ENCODE measurements at regions not wholly inside any gene's neighbourhood (a gene's known extent, or its start where the extent isn't known, plus 50 kb on each side); places are given as distances from the start of the nearest gene placed in this dataset.

DNA sequence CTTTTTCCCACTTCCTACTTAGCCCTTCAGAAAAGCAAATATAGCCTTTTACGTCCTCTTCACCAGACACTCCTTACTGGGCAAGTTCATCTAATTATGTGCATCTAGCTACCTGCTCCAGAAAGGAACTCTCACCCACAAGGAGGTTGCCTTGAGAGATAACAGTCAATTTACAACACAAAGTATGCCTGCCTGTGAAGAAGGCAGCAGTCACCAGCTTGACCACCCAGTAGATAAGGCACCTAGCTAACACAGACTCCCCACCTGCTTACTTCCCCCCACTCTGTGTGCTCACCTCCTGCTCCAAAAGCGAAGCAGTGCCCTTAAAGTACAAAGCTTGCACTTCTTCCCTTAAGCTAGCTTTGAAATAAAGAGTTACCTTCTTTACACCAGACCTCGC, 111.7 kb upstream of the MRPS30 start:
- Mint-ChIP-seq H3K27ac (no peak overlapping the region), H3K9me3 (no peaks in the 10 kb centered on the region), H3K36me3 (ENCODE audit: low read depth) (no peaks in the 10 kb centered on the region), H3K27me3 (no peaks in the 10 kb centered on the region), H3K4me3 (no peak overlapping the region), H3K4me1 (no peaks in the 10 kb centered on the region)
- intact Hi-C loops (cut with micrococcal nuclease) = no loop called here
- CTCF ChIA-PET = no interaction called here
- TF ChIP-seq CTCF (IDR thresholded peaks at IDR 0.05) = no peak
- POLR2A ChIA-PET = no interaction called here
- no peak for DNase-seq
- ATAC-seq (ENCODE audit: low read depth) = no peak

GRCh38 chr5:44695259-44695658, 113.5 kb upstream of the MRPS30 start:
- DNase-seq (no peak), ATAC-seq (ENCODE audit: low read depth) (no peak)
- Mint-ChIP-seq H3K27me3 (no peaks in the 10 kb centered on the region), H3K4me3 (no peak overlapping the region), H3K9me3 (no peaks in the 10 kb centered on the region), H3K27ac (no peak overlapping the region), H3K36me3 (ENCODE audit: low read depth) (no peaks in the 10 kb centered on the region), H3K4me1 (no peaks in the 10 kb centered on the region)
- ChIA-PET CTCF (no interaction called here), POLR2A (no interaction called here)
- TF ChIP-seq CTCF (IDR thresholded peaks at IDR 0.05) = no peak
- intact Hi-C loops (cut with micrococcal nuclease) = no loop called here

DNA sequence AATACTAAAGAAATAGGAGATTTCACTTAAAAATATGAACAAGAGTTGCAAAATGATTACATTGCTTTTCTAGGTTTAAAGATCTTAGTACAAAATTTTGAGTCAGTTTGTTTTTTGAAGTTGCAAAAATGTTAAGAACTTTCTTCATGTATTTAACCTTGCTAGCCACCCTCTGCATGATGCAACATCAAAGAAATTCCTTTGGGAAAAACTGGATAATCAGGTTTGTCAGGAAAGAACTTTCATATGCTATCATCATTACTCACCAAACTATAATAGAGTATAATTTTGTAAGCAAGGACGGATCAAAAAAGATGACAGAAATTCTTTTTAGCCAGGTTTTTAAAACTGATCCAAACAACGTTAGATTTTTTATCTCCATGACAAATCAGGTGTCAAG, 116.9 kb upstream of the MRPS30 start:
- intact Hi-C loops (cut with micrococcal nuclease) = no loop called here
- no peaks in the 10 kb centered on the region for H3K27me3 Mint-ChIP-seq
- peaks cover 2% of the 10 kb centered on the region for H3K9me3 Mint-ChIP-seq
- DNase-seq (no peak), ATAC-seq (ENCODE audit: low read depth) (no peak)
- H3K4me3 Mint-ChIP-seq = no peak overlapping the region
- CTCF ChIA-PET = no interaction called here
- H3K4me1 Mint-ChIP-seq = no peaks in the 10 kb centered on the region
- POLR2A ChIA-PET = no interaction called here
- TF ChIP-seq CTCF (IDR thresholded peaks at IDR 0.05) = no peak
- no peak overlapping the region for H3K27ac Mint-ChIP-seq
- no peaks in the 10 kb centered on the region for H3K36me3 Mint-ChIP-seq (ENCODE audit: low read depth)

DNA sequence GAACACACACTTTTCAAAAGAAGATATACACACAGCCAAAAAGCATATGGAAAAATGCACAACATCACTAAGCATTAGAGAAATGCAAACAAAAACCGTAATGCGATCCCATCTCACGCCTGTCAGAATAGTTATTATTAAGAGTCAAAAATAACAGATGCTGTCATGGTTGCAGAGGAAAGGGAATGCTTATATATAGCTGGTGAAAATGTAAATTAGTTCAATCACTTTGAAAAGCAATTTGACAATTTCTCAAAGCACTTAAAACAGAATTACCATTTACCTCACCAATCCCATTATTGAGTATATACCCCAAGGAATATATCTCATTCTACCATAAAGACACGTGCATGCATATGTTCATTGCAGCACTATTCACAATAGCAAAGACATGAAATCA, 126.8 kb upstream of the MRPS30 start:
- ChIA-PET CTCF (no interaction called here), POLR2A (no interaction called here)
- Mint-ChIP-seq H3K4me1 (no peaks in the 10 kb centered on the region), H3K36me3 (ENCODE audit: low read depth) (no peaks in the 10 kb centered on the region), H3K27ac (no peak overlapping the region), H3K9me3 (no peaks in the 10 kb centered on the region), H3K27me3 (no peaks in the 10 kb centered on the region), H3K4me3 (no peak overlapping the region)
- no peak for DNase-seq
- intact Hi-C loops (cut with micrococcal nuclease) = no loop called here
- no peak for TF ChIP-seq CTCF (IDR thresholded peaks at IDR 0.05)
- no peak for ATAC-seq (ENCODE audit: low read depth)

- no peaks in the 10 kb centered on the region for H3K4me1 Mint-ChIP-seq
- H3K4me3 Mint-ChIP-seq = no peak overlapping the region
- H3K36me3 Mint-ChIP-seq (ENCODE audit: low read depth) = no peaks in the 10 kb centered on the region
- ChIA-PET POLR2A (no interaction called here), CTCF (no interaction called here)
- intact Hi-C loops (cut with micrococcal nuclease) = no loop called here
- H3K27ac Mint-ChIP-seq = no peak overlapping the region
- H3K27me3 Mint-ChIP-seq = no peaks in the 10 kb centered on the region
- DNase-seq (no peak), ATAC-seq (ENCODE audit: low read depth) (no peak)
- H3K9me3 Mint-ChIP-seq = no peaks in the 10 kb centered on the region
- TF ChIP-seq CTCF (IDR thresholded peaks at IDR 0.05) = no peak
These were observed 129.5 kb upstream of the MRPS30 start for GRCh38 chr5:44679214-44679613.

Measured in activated B cell treated with CpG ODN at 0.5 μM for 24 hours (primary cell).